Neural progenitor cell (in vitro differentiated cells): ENCODE measurements at regions not wholly inside any gene's neighbourhood (a gene's known extent, or its start where the extent isn't known, plus 50 kb on each side); places are given as distances from the start of the nearest gene placed in this dataset.

Experiments used
- EZH2 ChIP-seq: fragments of 200-600 bp; sonication (generic); IDR thresholded peaks from 2 replicates; pipeline ENCODE4 v1.6.1; 2017; ENCODE audit warnings: antibody characterized with exemption, mild to moderate bottlenecking, moderate library complexity
- EZH2phosphoT487 ChIP-seq: fragments of 200-600 bp; sonication (generic); IDR thresholded peaks from 2 replicates; pipeline ENCODE4 v1.6.1; 2017; ENCODE audit warnings: antibody characterized with exemption
- TF ChIP-seq, protein P1 (sequence below): fragments of 200-600 bp; sonication (generic); IDR thresholded peaks from 2 replicates; pipeline ENCODE4 v1.5.1; 2017; ENCODE audit warnings: antibody characterized with exemption, mild to moderate bottlenecking

DNA sequence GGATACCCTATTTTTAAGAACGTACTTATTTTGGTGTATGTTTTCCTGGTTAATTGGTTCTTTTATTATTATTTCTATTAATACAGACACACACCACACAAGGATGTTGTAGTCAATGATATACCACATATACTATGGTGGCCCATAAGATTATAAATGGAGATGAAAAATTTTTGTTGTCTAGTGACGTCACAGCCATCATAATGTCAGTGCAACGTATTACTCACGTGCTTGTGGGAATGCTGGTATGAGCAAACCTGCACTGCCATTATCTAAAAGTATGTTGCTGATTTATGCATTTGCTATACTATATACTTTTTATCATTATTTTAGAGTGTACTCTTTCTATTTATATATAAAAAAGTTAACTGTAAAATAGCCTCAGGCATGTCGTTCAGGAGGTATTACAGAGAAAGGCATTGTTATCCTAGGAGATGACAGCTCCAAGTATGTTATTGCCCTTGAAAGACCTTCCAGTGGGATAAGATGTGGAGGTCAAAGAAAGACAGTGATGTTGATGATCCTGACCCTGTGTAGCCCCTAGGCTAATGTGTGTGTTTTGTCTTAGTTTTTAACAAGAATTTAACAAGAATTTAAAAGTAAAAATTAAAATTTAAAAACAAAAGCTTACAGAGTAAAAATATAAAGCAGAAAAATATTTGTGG, 65.6 kb upstream of the SGCD start:
- TF ChIP-seq, protein P1, sequence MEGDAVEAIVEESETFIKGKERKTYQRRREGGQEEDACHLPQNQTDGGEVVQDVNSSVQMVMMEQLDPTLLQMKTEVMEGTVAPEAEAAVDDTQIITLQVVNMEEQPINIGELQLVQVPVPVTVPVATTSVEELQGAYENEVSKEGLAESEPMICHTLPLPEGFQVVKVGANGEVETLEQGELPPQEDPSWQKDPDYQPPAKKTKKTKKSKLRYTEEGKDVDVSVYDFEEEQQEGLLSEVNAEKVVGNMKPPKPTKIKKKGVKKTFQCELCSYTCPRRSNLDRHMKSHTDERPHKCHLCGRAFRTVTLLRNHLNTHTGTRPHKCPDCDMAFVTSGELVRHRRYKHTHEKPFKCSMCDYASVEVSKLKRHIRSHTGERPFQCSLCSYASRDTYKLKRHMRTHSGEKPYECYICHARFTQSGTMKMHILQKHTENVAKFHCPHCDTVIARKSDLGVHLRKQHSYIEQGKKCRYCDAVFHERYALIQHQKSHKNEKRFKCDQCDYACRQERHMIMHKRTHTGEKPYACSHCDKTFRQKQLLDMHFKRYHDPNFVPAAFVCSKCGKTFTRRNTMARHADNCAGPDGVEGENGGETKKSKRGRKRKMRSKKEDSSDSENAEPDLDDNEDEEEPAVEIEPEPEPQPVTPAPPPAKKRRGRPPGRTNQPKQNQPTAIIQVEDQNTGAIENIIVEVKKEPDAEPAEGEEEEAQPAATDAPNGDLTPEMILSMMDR, result no peak
- TF ChIP-seq EZH2, result no peak
- TF ChIP-seq EZH2phosphoT487, result no peak
